MM.1S (cell line): ENCODE measurements at regions not wholly inside any gene's neighbourhood (a gene's known extent, or its start where the extent isn't known, plus 50 kb on each side); places are given as distances from the start of the nearest gene placed in this dataset.

Experiments used
- EZH2 ChIP-seq: fragments of 300-600 bp; sonication (generic); optimal IDR thresholded peaks from 2 replicates; pipeline ENCODE3; 2017; ENCODE audit warnings: low read depth, mild to moderate bottlenecking, antibody characterized with exemption, low read length, mixed read lengths
- TF ChIP-seq, protein P1 (sequence below): fragments of 300-600 bp; sonication (generic); IDR thresholded peaks from 2 replicates; pipeline ENCODE4 v1.5.1; 2016; ENCODE audit warnings: antibody characterized with exemption, low read length, mixed read lengths

DNA sequence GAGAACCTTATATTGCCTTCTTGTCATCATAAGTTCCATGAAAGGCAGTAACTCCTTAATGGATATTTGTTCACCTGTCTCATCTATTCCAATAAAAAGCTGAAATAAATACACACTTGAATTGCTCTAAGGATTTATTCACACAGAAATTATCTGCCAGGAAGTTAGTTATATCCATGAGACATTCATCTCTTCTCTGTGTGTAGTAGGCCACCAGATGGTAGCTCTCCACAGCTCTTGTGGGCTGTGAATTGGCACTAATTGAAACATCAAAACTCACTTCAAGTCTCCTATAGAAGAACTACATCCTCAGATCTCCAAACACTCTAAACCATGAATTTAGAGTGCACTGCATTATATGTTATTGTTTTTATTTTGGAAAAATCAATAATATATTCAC, 189.6 kb downstream of the DSC3 start:
- TF ChIP-seq, protein P1, sequence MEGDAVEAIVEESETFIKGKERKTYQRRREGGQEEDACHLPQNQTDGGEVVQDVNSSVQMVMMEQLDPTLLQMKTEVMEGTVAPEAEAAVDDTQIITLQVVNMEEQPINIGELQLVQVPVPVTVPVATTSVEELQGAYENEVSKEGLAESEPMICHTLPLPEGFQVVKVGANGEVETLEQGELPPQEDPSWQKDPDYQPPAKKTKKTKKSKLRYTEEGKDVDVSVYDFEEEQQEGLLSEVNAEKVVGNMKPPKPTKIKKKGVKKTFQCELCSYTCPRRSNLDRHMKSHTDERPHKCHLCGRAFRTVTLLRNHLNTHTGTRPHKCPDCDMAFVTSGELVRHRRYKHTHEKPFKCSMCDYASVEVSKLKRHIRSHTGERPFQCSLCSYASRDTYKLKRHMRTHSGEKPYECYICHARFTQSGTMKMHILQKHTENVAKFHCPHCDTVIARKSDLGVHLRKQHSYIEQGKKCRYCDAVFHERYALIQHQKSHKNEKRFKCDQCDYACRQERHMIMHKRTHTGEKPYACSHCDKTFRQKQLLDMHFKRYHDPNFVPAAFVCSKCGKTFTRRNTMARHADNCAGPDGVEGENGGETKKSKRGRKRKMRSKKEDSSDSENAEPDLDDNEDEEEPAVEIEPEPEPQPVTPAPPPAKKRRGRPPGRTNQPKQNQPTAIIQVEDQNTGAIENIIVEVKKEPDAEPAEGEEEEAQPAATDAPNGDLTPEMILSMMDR = no peak
- TF ChIP-seq EZH2 = no peak
